HFFc6 (cell line): ENCODE measurements at regions not wholly inside any gene's neighbourhood (a gene's known extent, or its start where the extent isn't known, plus 50 kb on each side); places are given as distances from the start of the nearest gene placed in this dataset.
"Not testable (repeated sequence)": the region's sequence is repeated elsewhere in the genome, so short reads cannot be mapped to it uniquely, and the experiment has no call there.

Experiments
- DNase-seq: peaks from one replicate; pipeline ENCODE4 v3.0.0-alpha.2; 2018
- H3K27ac Mint-ChIP-seq: 2 replicates; pipeline ENCODE4 v1.8.0; 2020; ENCODE audit warnings: mild to moderate bottlenecking, mixed read lengths
- H3K27me3 Mint-ChIP-seq: 2 replicates; pipeline ENCODE4 v1.8.0; 2021; ENCODE audit warnings: mild to moderate bottlenecking, moderate library complexity, mixed read lengths; ENCODE audit not compliant: insufficient read depth
- H3K36me3 Mint-ChIP-seq: 2 replicates; pipeline ENCODE4 v1.8.0; 2021; ENCODE audit warnings: low read depth, mixed read lengths
- H3K4me1 Mint-ChIP-seq: 2 replicates; pipeline ENCODE4 v1.8.0; 2020; ENCODE audit warnings: low read depth, mixed read lengths
- H3K4me3 Mint-ChIP-seq: 2 replicates; pipeline ENCODE4 v1.8.0; 2020; ENCODE audit warnings: mild to moderate bottlenecking, moderate library complexity, mixed read lengths
- H3K9me3 Mint-ChIP-seq: 2 replicates; pipeline ENCODE4 v1.8.0; 2020; ENCODE audit warnings: mild to moderate bottlenecking, mixed read lengths
- CTCF ChIP-seq: fragments of 200-600 bp; sonication (generic); IDR thresholded peaks from 2 replicates; pipeline ENCODE4 v1.5.0; 2021; ENCODE audit warnings: antibody characterized with exemption, mild to moderate bottlenecking

- no peak for TF ChIP-seq CTCF
- Mint-ChIP-seq H3K27ac (no peak overlapping the region), H3K27me3 (peaks cover 5% of the 10 kb centered on the region; the same call in 1 of the 2 replicates), H3K4me3 (no peak overlapping the region), H3K9me3 (no peaks in the 10 kb centered on the region), H3K36me3 (no peaks in the 10 kb centered on the region), H3K4me1 (no peaks in the 10 kb centered on the region)
- no peak for DNase-seq
These were observed 72.0 kb upstream of the TBX18 start for GRCh38 chr6:84836366-84836765.

DNA sequence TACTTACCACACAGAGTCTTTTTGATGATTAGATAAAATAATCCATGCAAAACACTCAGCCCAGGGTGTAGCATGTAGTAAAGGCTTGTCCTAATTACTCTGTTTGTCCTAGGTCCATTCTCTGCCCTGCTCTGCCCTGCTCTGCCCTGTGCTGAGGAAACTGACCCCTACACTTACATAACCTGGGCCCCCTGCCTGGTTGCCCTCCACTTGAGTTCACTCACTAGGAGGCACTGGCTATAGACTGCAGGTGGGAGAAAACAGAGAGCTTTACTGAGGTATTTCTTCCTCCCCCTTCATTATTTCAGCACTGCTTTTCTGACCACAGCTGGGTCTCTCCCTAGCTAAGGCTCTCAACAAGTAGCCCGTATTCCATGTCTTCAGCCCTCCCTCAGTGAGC, 70.9 kb upstream of the TBX18 start:
- H3K4me1 Mint-ChIP-seq: no peaks in the 10 kb centered on the region
- H3K9me3 Mint-ChIP-seq: no peaks in the 10 kb centered on the region
- no peak overlapping the region for H3K27ac Mint-ChIP-seq
- peaks cover 5% of the 10 kb centered on the region; the same call in 1 of the 2 replicates for H3K27me3 Mint-ChIP-seq
- DNase-seq: no peak
- TF ChIP-seq CTCF: no peak
- no peaks in the 10 kb centered on the region for H3K36me3 Mint-ChIP-seq
- H3K4me3 Mint-ChIP-seq: no peak overlapping the region

DNA sequence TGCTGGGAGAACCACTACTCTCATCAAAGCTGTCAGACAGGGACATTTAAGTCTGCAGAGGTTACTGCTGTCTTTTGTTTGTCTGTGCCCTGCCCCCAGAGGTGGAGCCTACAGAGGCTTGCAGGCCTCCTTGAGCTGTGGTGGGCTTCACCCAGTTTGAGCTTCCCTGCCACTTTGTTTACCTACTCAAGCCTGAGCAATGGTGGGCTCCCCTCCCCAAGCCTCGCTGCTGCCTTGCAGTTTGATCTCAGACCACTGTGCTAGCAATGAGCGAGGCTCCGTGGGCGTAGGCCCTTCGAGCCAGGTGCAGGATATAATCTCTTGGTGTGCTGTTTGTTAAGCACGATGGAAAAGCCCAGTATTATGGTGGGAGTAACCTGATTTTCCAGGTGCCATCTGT, 67.5 kb upstream of the TBX18 start:
- not testable (repeated sequence) for DNase-seq, H3K27me3 Mint-ChIP-seq

GRCh38 chr6:84825461-84825860, 61.1 kb upstream of the TBX18 start:
- Mint-ChIP-seq H3K4me1 (peaks cover 5% of the 10 kb centered on the region; the same call in 1 of the 2 replicates), H3K4me3 (no peak overlapping the region), H3K9me3 (peaks cover 6% of the 10 kb centered on the region), H3K27me3 (no peaks in the 10 kb centered on the region; the same call in 1 of the 2 replicates), H3K27ac (no peak overlapping the region), H3K36me3 (no peaks in the 10 kb centered on the region)
- no peak for DNase-seq
- TF ChIP-seq CTCF: no peak

More for the DNA sequence above, 67.5 kb upstream of the TBX18 start:
- H3K4me3 Mint-ChIP-seq, H3K27ac Mint-ChIP-seq, H3K9me3 Mint-ChIP-seq, H3K36me3 Mint-ChIP-seq, H3K4me1 Mint-ChIP-seq: not testable (repeated sequence)

DNA sequence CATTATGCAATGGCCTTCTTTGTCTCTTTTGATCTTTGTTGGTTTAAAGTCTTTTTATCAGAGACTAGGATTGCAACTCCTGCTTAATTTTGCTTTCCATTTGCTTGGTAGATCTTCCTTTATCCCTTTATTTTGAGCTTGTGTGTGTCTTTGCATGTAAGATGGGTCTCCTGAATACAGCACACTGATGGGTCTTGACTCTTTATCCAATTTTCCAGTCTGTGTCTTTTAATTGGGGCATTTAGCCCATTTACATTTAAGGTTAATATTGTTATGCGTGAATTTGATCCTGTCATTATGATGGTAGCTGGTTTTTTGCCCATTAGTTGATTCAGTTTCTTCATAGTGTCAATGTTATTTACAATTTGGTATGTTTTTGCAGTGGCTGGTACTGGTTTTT, 56.9 kb upstream of the TBX18 start:
- H3K27me3 Mint-ChIP-seq, H3K27ac Mint-ChIP-seq, H3K4me1 Mint-ChIP-seq, H3K9me3 Mint-ChIP-seq, H3K36me3 Mint-ChIP-seq, DNase-seq, H3K4me3 Mint-ChIP-seq: not testable (repeated sequence)

- H3K4me3 Mint-ChIP-seq: no peak overlapping the region
- DNase-seq: no peak
- TF ChIP-seq CTCF: no peak
- peaks cover 1% of the 10 kb centered on the region for H3K9me3 Mint-ChIP-seq
- H3K36me3 Mint-ChIP-seq: no peaks in the 10 kb centered on the region
- peaks cover 5% of the 10 kb centered on the region; the same call in 1 of the 2 replicates for H3K27me3 Mint-ChIP-seq
- H3K4me1 Mint-ChIP-seq: no peaks in the 10 kb centered on the region
- no peak overlapping the region for H3K27ac Mint-ChIP-seq
These were observed 52.3 kb upstream of the TBX18 start for GRCh38 chr6:84816741-84817140.
